ENCODE measurements at regions not wholly inside any gene's neighbourhood (a gene's known extent, or its start where the extent isn't known, plus 50 kb on each side); places are given as distances from the start of the nearest gene placed in this dataset.

GRCh38 chr6:156599366-156599765, 177.8 kb upstream of the ARID1B start:
- TF ChIP-seq CTCF (conservative IDR thresholded peaks at IDR 0.05 in 1 of 2, IDR thresholded peaks at IDR 0.05 in 1 of 2; ENCODE audit: extremely low read depth in 1 of 2, insufficient read depth in 1 of 2, low read depth in 1 of 2, low read length in 2 of 2) (no peak), EZH2 (IDR thresholded peaks at IDR 0.05; ENCODE audit: borderline replicate concordance, low read length) (no peak)

All from mammary epithelial cell (primary cell).